AG09309 (cell line): ENCODE measurements at regions not wholly inside any gene's neighbourhood (a gene's known extent, or its start where the extent isn't known, plus 50 kb on each side); places are given as distances from the start of the nearest gene placed in this dataset.

Source experiments
- DNase-seq: peaks from one replicate; pipeline ENCODE4 v3.0.0-alpha.2; 2010; ENCODE audit warnings: low read depth
- H3K4me3 ChIP-seq: 2 replicates; pipeline ENCODE4 v1.5.1; 2011; ENCODE audit warnings: mild to moderate bottlenecking, low read depth, low read length, moderate library complexity; ENCODE audit not compliant: control insufficient read depth
- TF ChIP-seq, protein P1 (sequence below): IDR thresholded peaks from 2 replicates; pipeline ENCODE4 v1.5.1; 2011; ENCODE audit warnings: mild to moderate bottlenecking, low read depth, low read length, inconsistent platforms; ENCODE audit not compliant: insufficient read depth, control insufficient read depth; ENCODE audit errors: missing control alignments

DNA sequence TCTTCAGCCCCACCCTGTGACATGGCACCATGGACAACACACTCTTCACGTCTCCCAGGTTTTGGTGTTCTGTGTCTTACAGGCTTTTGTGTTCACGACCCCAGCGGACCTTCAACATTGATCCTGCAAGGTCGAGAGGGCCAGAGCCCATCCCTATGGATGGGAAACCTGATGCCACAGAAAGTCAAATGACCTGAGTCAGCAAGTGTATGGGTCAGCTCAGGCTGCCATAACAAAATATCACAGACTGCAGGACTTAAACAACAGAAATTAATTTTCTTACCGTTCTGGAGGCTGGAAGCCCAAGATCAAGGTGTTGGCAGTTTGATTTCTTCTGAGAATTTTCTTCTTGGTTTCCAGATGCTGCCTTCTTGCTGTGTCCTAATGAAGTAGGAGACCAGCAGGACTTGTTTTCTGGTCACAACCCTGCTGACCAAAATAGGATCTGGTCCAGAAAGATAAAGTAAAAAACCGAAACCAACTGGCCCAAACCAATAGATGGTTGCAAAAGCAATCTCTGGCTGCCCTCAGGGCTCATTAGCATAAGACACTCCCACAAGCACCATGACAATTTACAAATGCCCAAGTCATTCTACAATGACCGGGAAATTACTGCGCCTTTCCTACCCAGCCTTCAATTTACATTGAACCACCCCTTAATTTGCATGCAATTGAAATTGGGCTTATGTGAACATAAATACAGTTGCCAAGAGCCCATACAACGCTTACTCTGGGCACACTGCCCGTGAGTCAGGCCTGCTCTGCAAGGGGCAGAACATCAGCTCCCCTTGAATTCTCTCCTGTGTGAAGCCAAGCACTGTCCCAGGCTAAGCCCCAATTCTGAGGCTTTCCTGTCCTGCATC lies 82.9 kb upstream of the SLC22A11 start:
- H3K4me3 ChIP-seq = no peak overlapping the region
- TF ChIP-seq, protein P1, sequence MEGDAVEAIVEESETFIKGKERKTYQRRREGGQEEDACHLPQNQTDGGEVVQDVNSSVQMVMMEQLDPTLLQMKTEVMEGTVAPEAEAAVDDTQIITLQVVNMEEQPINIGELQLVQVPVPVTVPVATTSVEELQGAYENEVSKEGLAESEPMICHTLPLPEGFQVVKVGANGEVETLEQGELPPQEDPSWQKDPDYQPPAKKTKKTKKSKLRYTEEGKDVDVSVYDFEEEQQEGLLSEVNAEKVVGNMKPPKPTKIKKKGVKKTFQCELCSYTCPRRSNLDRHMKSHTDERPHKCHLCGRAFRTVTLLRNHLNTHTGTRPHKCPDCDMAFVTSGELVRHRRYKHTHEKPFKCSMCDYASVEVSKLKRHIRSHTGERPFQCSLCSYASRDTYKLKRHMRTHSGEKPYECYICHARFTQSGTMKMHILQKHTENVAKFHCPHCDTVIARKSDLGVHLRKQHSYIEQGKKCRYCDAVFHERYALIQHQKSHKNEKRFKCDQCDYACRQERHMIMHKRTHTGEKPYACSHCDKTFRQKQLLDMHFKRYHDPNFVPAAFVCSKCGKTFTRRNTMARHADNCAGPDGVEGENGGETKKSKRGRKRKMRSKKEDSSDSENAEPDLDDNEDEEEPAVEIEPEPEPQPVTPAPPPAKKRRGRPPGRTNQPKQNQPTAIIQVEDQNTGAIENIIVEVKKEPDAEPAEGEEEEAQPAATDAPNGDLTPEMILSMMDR = no peak
- no peak for DNase-seq

DNA sequence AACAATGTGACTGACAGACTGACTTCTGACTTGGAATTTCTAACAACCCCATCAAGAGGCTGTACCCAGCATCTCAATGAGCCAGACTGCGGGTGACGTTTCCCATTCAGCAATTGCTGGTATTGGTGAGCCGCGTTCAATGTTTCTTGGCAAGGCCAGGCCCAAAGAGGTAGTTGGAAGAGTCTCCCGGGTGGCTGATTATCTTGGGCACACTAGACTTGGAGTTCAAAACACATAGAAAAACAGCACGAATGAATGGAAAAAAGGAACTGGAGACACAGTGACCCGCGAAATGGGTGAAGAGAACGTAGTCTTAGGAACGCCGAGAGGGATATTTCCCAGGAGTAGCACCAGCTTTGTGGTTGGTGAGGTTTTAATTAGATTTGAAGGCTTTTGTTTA lies 81.1 kb upstream of the SLC22A11 start:
- TF ChIP-seq, protein P1 = no peak
- DNase-seq = no peak
- H3K4me3 ChIP-seq = no peak overlapping the region

DNA sequence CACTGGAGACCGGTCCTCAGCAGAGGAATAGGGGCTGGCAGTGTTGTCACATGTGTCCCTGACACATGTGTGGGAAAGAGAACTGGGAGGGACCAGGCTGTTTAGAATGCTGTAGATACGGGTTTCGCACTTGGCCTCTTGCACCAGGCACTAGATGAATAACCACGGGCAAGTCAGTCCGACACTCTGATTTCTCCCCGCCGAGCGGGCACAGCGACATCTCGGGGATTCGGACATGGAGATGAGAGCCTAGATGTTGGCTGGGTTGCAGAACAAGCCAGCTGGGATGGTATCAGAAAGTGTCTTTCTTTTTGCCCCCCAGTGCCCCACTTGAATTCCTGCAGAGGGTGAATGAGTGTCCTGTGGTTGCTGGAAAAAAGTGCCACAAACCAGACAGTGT lies 80.6 kb upstream of the SLC22A11 start:
- no peak for DNase-seq
- TF ChIP-seq, protein P1 = no peak
- no peak overlapping the region for H3K4me3 ChIP-seq

GRCh38 chr11:64476881-64477280 lies 78.9 kb upstream of the SLC22A11 start:
- no peak for DNase-seq
- H3K4me3 ChIP-seq = no peak overlapping the region
- TF ChIP-seq, protein P1 = no peak

DNA sequence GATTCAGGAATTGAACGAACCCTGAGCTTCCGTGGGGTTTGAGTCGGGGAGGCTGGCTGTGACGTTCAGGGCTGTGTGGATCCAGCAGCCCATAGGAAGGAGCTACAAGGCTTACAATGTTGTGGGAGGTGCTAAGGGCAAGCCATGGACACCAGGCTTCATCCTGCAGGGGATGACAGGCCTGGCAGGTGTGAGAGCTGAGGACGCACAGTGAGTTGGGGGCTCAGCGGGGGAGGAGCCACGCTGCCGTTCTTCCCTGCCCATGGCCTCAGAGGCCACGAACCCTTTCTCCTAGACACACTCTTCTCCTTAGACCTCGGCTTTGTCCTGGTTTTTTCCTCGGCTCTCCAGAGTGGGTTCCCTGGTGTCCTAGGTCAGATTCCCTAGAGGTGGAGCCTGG lies 78.1 kb upstream of the SLC22A11 start:
- no peak for DNase-seq
- no peak overlapping the region for H3K4me3 ChIP-seq
- TF ChIP-seq, protein P1 = no peak

DNA sequence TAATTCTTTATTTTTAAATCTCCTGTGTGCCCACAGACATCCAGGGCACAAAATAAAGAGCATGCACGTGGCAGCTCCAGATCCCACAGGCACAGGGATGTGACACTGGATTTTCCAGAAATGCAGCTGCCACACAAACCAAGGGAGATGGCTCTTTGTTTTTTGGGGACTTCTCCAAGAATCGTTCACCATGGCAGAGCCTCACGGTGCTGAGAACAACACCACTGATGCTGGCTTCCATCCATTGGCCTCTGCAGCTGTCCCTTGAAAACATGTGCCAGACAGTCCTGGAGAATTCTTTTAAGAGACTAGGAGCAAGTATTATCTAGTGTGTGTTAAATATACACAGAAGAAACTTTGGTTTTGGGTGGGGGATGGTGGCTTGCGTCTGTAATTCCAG lies 73.2 kb upstream of the SLC22A11 start:
- no peak for DNase-seq
- no peak overlapping the region for H3K4me3 ChIP-seq
- TF ChIP-seq, protein P1 = no peak
